HepG2 (cell line): ENCODE measurements at regions not wholly inside any gene's neighbourhood (a gene's known extent, or its start where the extent isn't known, plus 50 kb on each side); places are given as distances from the start of the nearest gene placed in this dataset.

Experiments
- ATAC-seq: fragments of 200-7000 bp; cut with Tn5 transposase; 3 replicates; pipeline ENCODE4 v1.9.1; 2020; ENCODE audit warnings: mild to moderate bottlenecking, moderate library complexity
- BruUV-seq: library from RNA; stranded (reverse); fragments of 400-500 nt; replicated peaks from 2 replicates; lab custom pipeline; 2021; lab: Mats Ljungman, UMichigan
- CTCF ChIA-PET: fragments of 300-600 bp; formaldehyde crosslinking; extraction: SDS; loops from one replicate; lab custom pipeline; 2021; ENCODE audit warnings: low total read pairs, inconsistent platforms, low intra/inter-chr PET ratio; lab: Yijun Ruan, JAX
- POLR2A ChIA-PET: fragments of 350-600 bp; sonication (Branson Sonifier 250); formaldehyde crosslinking; loops from one replicate; lab custom pipeline; 2020; ENCODE audit warnings: antibody characterized with exemption, inconsistent platforms; lab: Yijun Ruan, JAX
- DNase-seq: peaks from one replicate; pipeline ENCODE4 v3.0.0-alpha.2; 2015; ENCODE audit warnings: low spot score
- FAIRE-seq: peaks from 3 replicates; lab custom pipeline; 2011; peaks lifted over from hg19 to GRCh38; lab: Jason Lieb, UNC
- H2AFZ ChIP-seq: one replicate; pipeline ENCODE4 v1.6.1; 2011; ENCODE audit warnings: low read length, inconsistent platforms
- H3K27ac ChIP-seq: fragments of 300-600 bp; 3 replicates; pipeline ENCODE4 v1.8.0; 2011; ENCODE audit warnings: mixed run types, mild to moderate bottlenecking, mixed read lengths, low read length, inconsistent platforms; ENCODE audit not compliant: insufficient read depth; ENCODE audit errors: extremely low read length
- H3K27me3 ChIP-seq, 2 experiments: fragments of 200-600 bp in 1 of 2; 2 replicates in 1 of 2; 3 replicates in 1 of 2; pipeline versions ENCODE4 v1.6.0 to v1.8.0; 2011; ENCODE audit warnings: low read length in 2 of 2, mild to moderate bottlenecking in 2 of 2, moderate library complexity in 2 of 2, inconsistent platforms in 1 of 2; ENCODE audit not compliant: insufficient read depth in 2 of 2, control insufficient read depth in 1 of 2
- H3K36me3 ChIP-seq, 2 experiments: fragments of 200-600 bp in 1 of 2; replicated peaks in 1 of 2; 2 replicates in 1 of 2; 3 replicates in 1 of 2; pipeline versions ENCODE4 v1.5.1 to v1.8.0; 2011; ENCODE audit warnings: low read length in 2 of 2, inconsistent platforms in 1 of 2; ENCODE audit not compliant: insufficient read depth in 2 of 2, control insufficient read depth in 1 of 2
- H3K4me1 ChIP-seq: 2 replicates; pipeline ENCODE4 v1.5.1; 2012; ENCODE audit warnings: low read length, inconsistent platforms; ENCODE audit not compliant: insufficient read depth
- H3K4me2 ChIP-seq: 2 replicates; pipeline ENCODE4 v1.6.0; 2011; ENCODE audit warnings: low read depth, low read length, inconsistent platforms
- H3K4me3 ChIP-seq, 3 experiments: fragments of 200-600 bp in 1 of 3; sonication (generic), shearing (Covaris generic) in 1 of 3; replicated peaks in 1 of 3; 2 replicates each; pipeline ENCODE4 v1.5.1; 2011 to 2016; ENCODE audit warnings: low read length in 3 of 3, inconsistent platforms in 2 of 3, low read depth in 2 of 3, mild to moderate bottlenecking in 2 of 3, control low read depth in 1 of 3, mixed read lengths in 1 of 3; ENCODE audit not compliant: insufficient read depth in 1 of 3
- H3K79me2 ChIP-seq: one replicate; pipeline ENCODE4 v1.6.1; 2011; ENCODE audit warnings: low read length, inconsistent platforms; ENCODE audit not compliant: insufficient read depth
- H3K9ac ChIP-seq: 2 replicates; pipeline ENCODE4 v1.6.0; 2011; ENCODE audit warnings: mild to moderate bottlenecking, low read depth, low read length, inconsistent platforms; ENCODE audit not compliant: insufficient read depth
- H3K9me3 ChIP-seq: 2 replicates; pipeline ENCODE4 v1.5.1; 2012; ENCODE audit warnings: mild to moderate bottlenecking, low read length
- H4K20me1 ChIP-seq: 2 replicates; pipeline ENCODE4 v1.6.0; 2011; ENCODE audit warnings: inconsistent platforms, mild to moderate bottlenecking, low read length, moderate library complexity; ENCODE audit not compliant: insufficient read depth
- ATM ChIP-seq: fragments of 450-650 bp; IDR thresholded peaks from 2 replicates; pipeline ENCODE4 v1.7.1; 2017; ENCODE audit warnings: mild to moderate bottlenecking, borderline replicate concordance
- CCDC6 ChIP-seq: sonication (generic); formaldehyde crosslinking; IDR thresholded peaks from 2 replicates; pipeline ENCODE4 v1.8.1; 2022; ENCODE audit warnings: mild to moderate bottlenecking, missing genetic modification reagents, moderate library complexity
- DR1 ChIP-seq: sonication (generic); formaldehyde crosslinking; IDR thresholded peaks from 2 replicates; pipeline ENCODE4 v1.8.0; 2021; ENCODE audit warnings: mild to moderate bottlenecking, missing genetic modification reagents, inconsistent platforms
- ELF4 ChIP-seq: sonication (generic); formaldehyde crosslinking; IDR thresholded peaks from 2 replicates; pipeline ENCODE4 v1.5.0; 2020; ENCODE audit warnings: missing genetic modification reagents, mild to moderate bottlenecking, moderate library complexity, borderline replicate concordance
- FOXC1 ChIP-seq: sonication (generic); formaldehyde crosslinking; IDR thresholded peaks from 2 replicates; pipeline ENCODE4 v1.8.0; 2022; ENCODE audit warnings: mild to moderate bottlenecking, missing genetic modification reagents, borderline replicate concordance
- GRHL1 ChIP-seq: sonication (generic); formaldehyde crosslinking; conservative IDR thresholded peaks from 2 replicates; pipeline ENCODE4 v1.8.0; 2022; ENCODE audit warnings: missing genetic modification reagents
- JUNB ChIP-seq: sonication (generic); formaldehyde crosslinking; IDR thresholded peaks from 2 replicates; pipeline ENCODE4 v1.8.0; 2022; ENCODE audit warnings: missing genetic modification reagents, mild to moderate bottlenecking, borderline replicate concordance
- KDM2A ChIP-seq: sonication (generic); formaldehyde crosslinking; IDR thresholded peaks from 2 replicates; pipeline ENCODE4 v1.4.0; 2020; ENCODE audit warnings: low read depth, missing genetic modification reagents, borderline replicate concordance
- LBX2 ChIP-seq: sonication (generic); formaldehyde crosslinking; IDR thresholded peaks from 2 replicates; pipeline ENCODE4 v1.5.0; 2020; ENCODE audit warnings: missing genetic modification reagents, mild to moderate bottlenecking, borderline replicate concordance
- MIER2 ChIP-seq: IDR thresholded peaks from 2 replicates; pipeline ENCODE4 v1.6.1; 2016; ENCODE audit warnings: missing biosample characterization, missing genetic modification reagents
- PCBP1 ChIP-seq: fragments of 200-400 bp; formaldehyde crosslinking; IDR thresholded peaks from 2 replicates; pipeline ENCODE4 v1.6.1; 2017; ENCODE audit warnings: mild to moderate bottlenecking, low read depth, low read length, borderline replicate concordance
- POGZ ChIP-seq: sonication (generic); formaldehyde crosslinking; IDR thresholded peaks from 2 replicates; pipeline ENCODE4 v1.4.0; 2020; ENCODE audit warnings: mild to moderate bottlenecking, missing genetic modification reagents
- PRDM15 ChIP-seq: sonication (generic); formaldehyde crosslinking; IDR thresholded peaks from 2 replicates; pipeline ENCODE4 v1.4.0; 2020; ENCODE audit warnings: missing genetic modification reagents
- RXRA ChIP-seq: sonication (generic); formaldehyde crosslinking; IDR thresholded peaks from 2 replicates; pipeline ENCODE4 v1.5.1; 2020; ENCODE audit warnings: missing genetic modification reagents
- SRSF9 ChIP-seq: fragments of 200-400 bp; formaldehyde crosslinking; IDR thresholded peaks from 2 replicates; pipeline ENCODE4 v1.6.1; 2018; ENCODE audit warnings: borderline replicate concordance, mild to moderate bottlenecking, low read depth, low read length; ENCODE audit not compliant: insufficient read depth, poor library complexity, severe bottlenecking
- ZFY ChIP-seq: sonication (generic); formaldehyde crosslinking; IDR thresholded peaks from 2 replicates; pipeline ENCODE4 v1.4.0; 2020; ENCODE audit warnings: missing genetic modification reagents
- ZNF496 ChIP-seq: sonication (generic); formaldehyde crosslinking; IDR thresholded peaks from 2 replicates; pipeline ENCODE4 v1.8.1; 2023; ENCODE audit warnings: mild to moderate bottlenecking, moderate library complexity, missing genetic modification reagents; ENCODE audit not compliant: insufficient replicate concordance
- ZNF691 ChIP-seq: sonication (generic); formaldehyde crosslinking; IDR thresholded peaks from 2 replicates; pipeline ENCODE4 v1.4.0; 2020; ENCODE audit warnings: missing genetic modification reagents, low read depth, mild to moderate bottlenecking, borderline replicate concordance
- WGBS: methylation state at CpG from one replicate; pipeline ENCODE4 v1.1.6; 2017; ENCODE audit warnings: low lambda C conversion rate; 5-methylcytosine and 5-hydroxymethylcytosine counted together
- in situ Hi-C: cut with HindIII; loops from 2 replicates; pipeline ENCODE4 v1.10.0; 2017; ENCODE audit warnings: low pct_unique_long_range_greater_than_20kb; ENCODE audit not compliant: extremely low pct_ligation_motif_present
- intact Hi-C: fragments of 100-400 bp; cut with micrococcal nuclease; formaldehyde crosslinking; loops from one replicate; pipeline ENCODE4 v1.10.0; 2022; ENCODE audit not compliant: unreplicated experiment

- DNase-seq (no peak), FAIRE-seq (no peak), ATAC-seq (no peak)
- POLR2A ChIA-PET: no interaction called here
- 19% methylated on average over 3 of the region's 3 CpGs for WGBS
- no peak overlapping the region for H3K27ac ChIP-seq
- H3K79me2 ChIP-seq: no peaks in the 10 kb centered on the region
- BruUV-seq: no TSS peak
- H3K4me1 ChIP-seq: no peaks in the 10 kb centered on the region
- in situ Hi-C loops (no loop called here), intact Hi-C loops (no loop called here)
- no peaks in the 10 kb centered on the region for H4K20me1 ChIP-seq
- H2AFZ ChIP-seq: no peak overlapping the region
- CTCF ChIA-PET: no interaction called here
- H3K4me3 ChIP-seq: no peak overlapping the region
- no peak overlapping the region for H3K9ac ChIP-seq
- H3K27me3 ChIP-seq: no peaks in the 10 kb centered on the region
- H3K4me2 ChIP-seq: no peak overlapping the region
- H3K36me3 ChIP-seq: no peaks in the 10 kb centered on the region
- H3K9me3 ChIP-seq: no peaks in the 10 kb centered on the region
- no peak for TF ChIP-seq PRDM15
- TF ChIP-seq CCDC6 (CRISPR knock-in tag): no peak
- no peak for TF ChIP-seq ZNF496
- no peak for TF ChIP-seq ATM
- TF ChIP-seq GRHL1: no peak
- TF ChIP-seq JUNB (CRISPR knock-in tag): no peak
- TF ChIP-seq ZNF691 (CRISPR knock-in tag): no peak
- TF ChIP-seq ELF4 (CRISPR knock-in tag): no peak
- TF ChIP-seq LBX2: no peak
- TF ChIP-seq DR1 (CRISPR knock-in tag): no peak
- TF ChIP-seq FOXC1 (CRISPR knock-in tag): no peak
- TF ChIP-seq POGZ (CRISPR knock-in tag): no peak
- no peak for TF ChIP-seq MIER2
- TF ChIP-seq KDM2A (CRISPR knock-in tag): no peak
- TF ChIP-seq ZFY (CRISPR knock-in tag): no peak
- no peak for TF ChIP-seq RXRA (CRISPR knock-in tag)
- TF ChIP-seq PCBP1: no peak
- TF ChIP-seq SRSF9: no peak
These were observed 184.7 kb upstream of the TRPM3 start for GRCh38 chr9:71306134-71306533.
